Subcutaneous abdominal adipose tissue (tissue), 5 donors: ENCODE measurements at regions not wholly inside any gene's neighbourhood (a gene's known extent, or its start where the extent isn't known, plus 50 kb on each side); places are given as distances from the start of the nearest gene placed in this dataset.

Source experiments
- H3K27ac ChIP-seq: one replicate; pipeline ENCODE4 v1.7.0; 2013; ENCODE audit warnings: low read depth, mild to moderate bottlenecking, inconsistent platforms, low read length, moderate library complexity
- H3K27me3 ChIP-seq, 5 donors: one replicate each; pipeline ENCODE4 v1.7.0; 2013; ENCODE audit warnings: low read length in 5 of 5, inconsistent platforms in 1 of 5; ENCODE audit not compliant: control insufficient read depth in 5 of 5, insufficient read depth in 4 of 5
- H3K36me3 ChIP-seq, 5 donors: one replicate each; pipeline ENCODE4 v1.7.0; 2013; ENCODE audit warnings: low read length in 5 of 5; ENCODE audit not compliant: control insufficient read depth in 5 of 5, insufficient read depth in 5 of 5
- H3K4me1 ChIP-seq, 5 donors: one replicate each; pipeline ENCODE4 v1.7.0; 2013; ENCODE audit warnings: low read length in 5 of 5, mild to moderate bottlenecking in 3 of 5, moderate library complexity in 1 of 5; ENCODE audit not compliant: control insufficient read depth in 5 of 5, insufficient read depth in 5 of 5
- H3K4me3 ChIP-seq, 5 donors: one replicate each; pipeline ENCODE4 v1.7.0; 2013; ENCODE audit warnings: low read length in 5 of 5, low read depth in 1 of 5
- H3K9ac ChIP-seq, 5 donors: one replicate each; pipeline ENCODE4 v1.7.0; 2013; ENCODE audit warnings: low read length in 5 of 5, mild to moderate bottlenecking in 4 of 5, moderate library complexity in 3 of 5
- H3K9me3 ChIP-seq, 5 donors: one replicate each; pipeline ENCODE4 v1.7.0; 2013; ENCODE audit warnings: low read length in 5 of 5; ENCODE audit not compliant: control insufficient read depth in 5 of 5
- donor health status: healthy.
- donor health status: healthy.
- donor health status: healthy.
- donor health status: healthy.
- donor health status: healthy.

- no peak overlapping the region for H3K4me3 ChIP-seq
- no peak overlapping the region for H3K9ac ChIP-seq
- no peak overlapping the region for H3K27ac ChIP-seq
- peaks cover 0 to 5% (median 2%) of the 10 kb centered on the region in 5 donors for H3K4me1 ChIP-seq
- H3K27me3 ChIP-seq = no peaks in the 10 kb centered on the region
- H3K9me3 ChIP-seq = peaks cover 0 to 7% (median 4%) of the 10 kb centered on the region in 5 donors
- H3K36me3 ChIP-seq = no peaks in the 10 kb centered on the region
These were observed 84.2 kb upstream of the IKZF1 start for GRCh38 chr7:50220273-50220672.

DNA sequence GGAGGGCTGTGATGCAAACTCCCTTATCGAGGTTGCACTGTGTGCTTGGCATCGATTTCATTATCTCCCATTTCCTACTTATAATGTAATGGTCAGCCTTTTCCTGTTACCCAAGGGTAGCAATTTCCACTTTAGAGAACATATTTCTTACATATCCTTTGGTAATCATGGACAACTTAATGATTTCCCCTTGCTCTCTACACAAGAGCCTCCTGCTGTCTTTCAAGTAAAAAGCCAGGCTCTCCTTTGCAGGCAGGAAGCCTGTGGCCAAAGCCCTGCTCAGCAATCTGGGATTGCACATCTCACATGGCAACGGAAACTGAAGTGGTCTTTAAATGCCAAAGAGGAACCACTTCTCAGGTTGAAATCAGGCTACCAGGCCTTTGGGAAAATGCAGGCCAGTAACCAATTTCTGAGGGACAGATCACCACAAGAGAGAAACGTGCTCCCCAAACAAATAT is 86.7 kb upstream of the IKZF1 start:
- Histone ChIP-seq H3K27ac (no peak overlapping the region), H3K9ac (no peak overlapping the region), H3K27me3 (no peaks in the 10 kb centered on the region), H3K4me3 (no peak overlapping the region), H3K9me3 (peaks cover 0 to 7% (median 4%) of the 10 kb centered on the region in 5 donors), H3K4me1 (peaks cover 0 to 11% (median 2%) of the 10 kb centered on the region in 5 donors), H3K36me3 (no peaks in the 10 kb centered on the region)

GRCh38 chr7:50217401-50217800 is 87.1 kb upstream of the IKZF1 start:
- H3K27ac ChIP-seq = no peak overlapping the region
- H3K4me1 ChIP-seq = peaks cover 0 to 11% (median 2%) of the 10 kb centered on the region in 5 donors
- H3K9ac ChIP-seq = no peak overlapping the region
- no peak overlapping the region for H3K4me3 ChIP-seq
- H3K27me3 ChIP-seq = peaks cover 0 to under 1% (median 0%) of the 10 kb centered on the region in 5 donors
- H3K9me3 ChIP-seq = peaks cover 0 to 6% (median 3%) of the 10 kb centered on the region in 5 donors
- H3K36me3 ChIP-seq = no peaks in the 10 kb centered on the region

- H3K9ac ChIP-seq = no peak overlapping the region
- H3K9me3 ChIP-seq = no peaks in the 10 kb centered on the region
- H3K27ac ChIP-seq = no peak overlapping the region
- no peaks in the 10 kb centered on the region for H3K36me3 ChIP-seq
- H3K27me3 ChIP-seq = peaks cover 0 to 5% (median 0%) of the 10 kb centered on the region in 5 donors
- no peak overlapping the region for H3K4me3 ChIP-seq
- peaks cover 0 to 11% (median 2%) of the 10 kb centered on the region in 5 donors for H3K4me1 ChIP-seq
These were observed 87.9 kb upstream of the IKZF1 start for GRCh38 chr7:50216626-50217025.

- no peaks in the 10 kb centered on the region for H3K36me3 ChIP-seq
- no peak overlapping the region for H3K27ac ChIP-seq
- H3K27me3 ChIP-seq = peaks cover 0 to 11% (median 3%) of the 10 kb centered on the region in 5 donors
- H3K4me3 ChIP-seq = no peak overlapping the region
- H3K4me1 ChIP-seq = peaks cover 0 to 8% (median 0%) of the 10 kb centered on the region in 5 donors
- H3K9ac ChIP-seq = no peak overlapping the region
- H3K9me3 ChIP-seq = no peaks in the 10 kb centered on the region
These were observed 89.7 kb upstream of the IKZF1 start for GRCh38 chr7:50214771-50215170.

DNA sequence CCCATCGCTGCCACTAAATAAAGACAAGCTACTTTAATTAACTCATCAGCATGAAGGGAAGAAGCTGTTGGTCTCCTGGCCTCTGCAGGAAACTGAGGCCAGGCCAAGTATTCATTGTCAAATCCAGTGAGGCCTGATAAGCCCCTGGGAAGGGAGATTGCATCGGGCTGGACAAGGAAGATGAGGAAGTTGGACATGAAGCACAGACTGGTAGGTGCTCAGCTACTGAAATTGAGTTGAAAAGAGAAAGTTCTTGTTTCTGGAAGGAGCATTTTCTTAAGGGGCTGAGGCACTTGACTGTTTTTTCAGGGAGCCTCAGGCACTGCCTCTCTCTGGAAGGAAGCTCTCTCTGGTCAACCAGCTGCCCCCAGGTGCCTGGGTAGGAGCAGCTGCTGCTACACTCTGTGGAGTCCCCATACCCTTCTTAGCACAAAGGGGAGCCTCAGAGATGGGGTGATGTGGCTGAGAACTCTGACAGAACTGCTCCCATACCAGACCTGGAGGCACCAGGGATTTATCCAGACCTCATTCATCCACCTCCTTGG is 90.3 kb upstream of the IKZF1 start:
- Histone ChIP-seq H3K4me3 (no peak overlapping the region), H3K9me3 (no peaks in the 10 kb centered on the region), H3K9ac (no peak overlapping the region), H3K27ac (no peak overlapping the region), H3K4me1 (peaks cover 0 to 8% (median 0%) of the 10 kb centered on the region in 5 donors), H3K36me3 (no peaks in the 10 kb centered on the region), H3K27me3 (peaks cover 0 to 13% (median 5%) of the 10 kb centered on the region in 5 donors)

GRCh38 chr7:50213622-50214017 is 90.9 kb upstream of the IKZF1 start:
- no peaks in the 10 kb centered on the region for H3K9me3 ChIP-seq
- peaks cover 0 to 13% (median 5%) of the 10 kb centered on the region in 5 donors for H3K27me3 ChIP-seq
- no peak overlapping the region for H3K27ac ChIP-seq
- H3K9ac ChIP-seq = no peak overlapping the region
- peaks cover 0 to 8% (median 0%) of the 10 kb centered on the region in 5 donors for H3K4me1 ChIP-seq
- H3K36me3 ChIP-seq = no peaks in the 10 kb centered on the region
- no peak overlapping the region for H3K4me3 ChIP-seq

DNA sequence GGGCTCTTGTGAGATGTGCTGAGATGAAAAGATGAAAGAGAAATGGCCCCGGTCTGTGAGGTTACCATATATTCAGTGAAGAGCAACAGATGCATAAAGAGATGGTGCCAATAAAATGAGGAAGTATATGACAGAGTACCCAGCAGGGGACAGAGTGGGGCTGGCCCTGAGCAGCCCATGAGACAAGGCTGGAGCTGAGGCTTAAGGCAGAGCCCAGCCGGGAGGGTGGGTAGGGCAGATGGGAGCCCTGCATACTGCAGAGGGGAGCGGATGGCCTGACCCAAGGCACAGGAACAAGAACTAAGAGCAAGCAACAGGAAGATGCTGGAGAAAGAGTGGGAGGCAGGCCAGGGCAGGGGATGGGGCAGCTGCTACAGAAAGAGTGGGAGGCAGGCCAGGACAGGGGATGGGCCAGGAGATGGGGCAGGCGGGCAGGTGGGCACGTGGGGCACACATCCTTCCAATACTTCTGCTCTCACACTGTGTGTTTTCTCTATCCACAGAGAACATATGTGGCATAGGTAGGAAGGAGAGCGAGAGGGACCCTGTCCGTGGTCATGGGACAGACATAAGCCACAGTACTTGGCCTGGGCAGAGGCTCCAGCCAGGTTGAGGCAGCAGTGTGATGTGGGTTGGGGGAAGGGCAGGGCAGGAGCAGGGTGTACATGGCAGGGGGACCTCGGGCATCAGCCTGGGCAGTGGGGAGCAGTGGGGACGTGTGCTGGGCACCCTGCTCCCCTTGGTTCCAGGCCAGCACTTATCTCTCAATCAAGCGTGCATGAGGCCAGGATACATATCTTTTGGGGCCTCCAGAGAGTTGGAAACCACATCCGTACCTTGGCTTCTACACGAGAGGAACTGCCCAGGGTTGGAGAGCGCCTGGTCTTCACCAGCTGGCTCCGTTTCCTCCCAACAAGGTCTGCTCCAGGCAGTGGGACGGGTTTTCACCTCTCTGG is 91.6 kb upstream of the IKZF1 start:
- Histone ChIP-seq H3K27ac (no peak overlapping the region), H3K4me3 (no peak overlapping the region), H3K9ac (no peak overlapping the region), H3K27me3 (peaks cover 0 to 13% (median 5%) of the 10 kb centered on the region in 5 donors), H3K4me1 (peaks cover 0 to 8% (median 0%) of the 10 kb centered on the region in 5 donors), H3K36me3 (no peaks in the 10 kb centered on the region), H3K9me3 (no peaks in the 10 kb centered on the region)

DNA sequence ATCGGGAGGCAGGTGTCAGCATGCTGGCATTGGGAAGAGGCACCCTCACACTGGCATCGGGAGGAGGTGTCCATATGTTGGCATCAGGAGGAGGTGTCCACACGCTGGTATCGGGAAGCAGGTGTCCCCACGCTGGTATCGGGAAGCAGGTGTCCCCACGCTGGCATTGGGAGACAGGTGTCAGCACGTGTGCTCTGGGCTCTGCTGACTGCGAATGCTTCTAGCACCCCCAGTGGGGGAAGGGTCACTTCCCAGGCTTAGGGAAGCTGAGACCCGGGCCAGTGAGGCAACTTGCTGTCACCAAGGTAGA is 92.5 kb upstream of the IKZF1 start:
- no peaks in the 10 kb centered on the region for H3K36me3 ChIP-seq
- peaks cover 0 to 17% (median under 1%) of the 10 kb centered on the region in 5 donors for H3K4me1 ChIP-seq
- peaks cover 0 to 13% (median 6%) of the 10 kb centered on the region in 5 donors for H3K27me3 ChIP-seq
- no peaks in the 10 kb centered on the region for H3K9me3 ChIP-seq
- H3K9ac ChIP-seq = no peak overlapping the region
- no peak overlapping the region for H3K4me3 ChIP-seq
- H3K27ac ChIP-seq = no peak overlapping the region
